Left lung (tissue), 4 donors: ENCODE measurements at regions not wholly inside any gene's neighbourhood (a gene's known extent, or its start where the extent isn't known, plus 50 kb on each side); places are given as distances from the start of the nearest gene placed in this dataset.

ENCODE experiments used
- ATAC-seq: fragments of 200-7000 bp; cut with Tn5 transposase; one replicate; pipeline ENCODE4 v1.9.1; 2020; ENCODE audit warnings: moderate library complexity
- DNase-seq, 4 donors: peaks; one replicate each; pipeline ENCODE4 v3.0.0-alpha.2; 2013 to 2020
- H3K27ac ChIP-seq, 2 donors: fragments of 200-600 bp; sonication (generic) in 1 of 2; one replicate each; pipeline versions ENCODE4 v1.5.0 to v1.8.0; 2020 to 2021
- H3K27me3 ChIP-seq, 2 donors: fragments of 200-600 bp; sonication (generic) in 1 of 2; one replicate each; pipeline versions ENCODE4 v1.5.0 to v1.8.0; 2020 to 2021
- H3K36me3 ChIP-seq, 2 donors: fragments of 200-600 bp; sonication (generic) in 1 of 2; one replicate each; pipeline versions ENCODE4 v1.5.0 to v1.8.0; 2020 to 2021
- H3K4me1 ChIP-seq, 2 donors: fragments of 200-600 bp; one replicate each; pipeline ENCODE4 v1.8.0; 2021
- H3K4me3 ChIP-seq, 2 donors: fragments of 200-600 bp; sonication (generic) in 1 of 2; one replicate each; pipeline versions ENCODE4 v1.5.0 to v1.8.0; 2020 to 2021; ENCODE audit warnings: mild to moderate bottlenecking in 1 of 2
- H3K9me3 ChIP-seq, 2 donors: fragments of 200-600 bp; sonication (generic) in 1 of 2; one replicate each; pipeline versions ENCODE4 v1.5.0 to v1.8.0; 2020 to 2021
- CTCF ChIP-seq, 2 donors: fragments of 200-600 bp; sonication (generic) in 1 of 2; IDR thresholded peaks; one replicate each; pipeline versions ENCODE4 v1.5.0 to v1.8.0; 2021; ENCODE audit warnings: antibody characterized with exemption in 2 of 2
- intact Hi-C, 2 donors: fragments of 100-400 bp; cut with DNase I; formaldehyde crosslinking; loops; one replicate each; pipeline versions ENCODE4 v1.11.2 to v1.14.2; 2022
- donor health status: DM: no; HTN: yes; CAD: no.
- donor health status: DM: no; HTN: no; CAD: no.

DNA sequence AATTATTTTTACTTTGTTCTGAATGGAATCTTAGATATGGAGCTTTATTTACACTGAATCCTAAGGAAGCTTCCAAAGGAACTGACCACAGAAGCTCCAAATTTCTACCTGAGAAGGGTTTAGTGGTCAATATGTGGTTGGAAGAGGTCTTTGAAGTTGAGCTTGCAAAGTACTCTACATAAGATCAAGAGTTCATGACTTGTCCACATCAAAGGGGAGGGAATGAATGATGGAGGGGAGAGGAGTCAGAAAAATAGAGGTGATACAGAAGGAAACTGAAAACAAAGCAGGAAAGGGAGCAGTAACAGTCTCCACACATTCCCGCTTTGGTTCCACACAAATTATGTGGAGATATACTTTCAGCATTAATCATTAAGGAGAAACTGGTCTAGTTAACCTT is 450.9 kb downstream of the HINT1 start:
- intact Hi-C loops = no loop called here
- DNase-seq (no peak), ATAC-seq (no peak)
- H3K4me1 ChIP-seq = no peaks in the 10 kb centered on the region
- H3K4me3 ChIP-seq = no peak overlapping the region
- H3K36me3 ChIP-seq = no peaks in the 10 kb centered on the region
- no peaks in the 10 kb centered on the region for H3K27me3 ChIP-seq
- no peak for TF ChIP-seq CTCF (IDR thresholded peaks at IDR 0.05)
- H3K27ac ChIP-seq = no peak overlapping the region
- H3K9me3 ChIP-seq = no peaks in the 10 kb centered on the region

- ATAC-seq = no peak
- intact Hi-C loops = no loop called here
Measured at GRCh38 chr5:130712324-130712723, 452.7 kb downstream of the HINT1 start.

GRCh38 chr5:130710596-130710995 is 454.5 kb downstream of the HINT1 start:
- Histone ChIP-seq H3K27ac (no peak overlapping the region), H3K36me3 (no peaks in the 10 kb centered on the region), H3K9me3 (no peaks in the 10 kb centered on the region), H3K4me3 (no peak overlapping the region), H3K4me1 (no peaks in the 10 kb centered on the region), H3K27me3 (no peaks in the 10 kb centered on the region)
- ATAC-seq (no peak), DNase-seq (no peak)
- TF ChIP-seq CTCF (IDR thresholded peaks at IDR 0.05) = no peak
- intact Hi-C loops = no loop called here

More at GRCh38 chr5:130712324-130712723, 452.7 kb downstream of the HINT1 start:
- Histone ChIP-seq H3K27me3 (no peaks in the 10 kb centered on the region), H3K27ac (no peak overlapping the region), H3K4me1 (no peaks in the 10 kb centered on the region), H3K4me3 (no peak overlapping the region), H3K36me3 (no peaks in the 10 kb centered on the region), H3K9me3 (no peaks in the 10 kb centered on the region)
- DNase-seq = no peak
- no peak for TF ChIP-seq CTCF (IDR thresholded peaks at IDR 0.05)

GRCh38 chr5:130708754-130709153 is 456.3 kb downstream of the HINT1 start:
- no peak for TF ChIP-seq CTCF (IDR thresholded peaks at IDR 0.05)
- no peak overlapping the region for H3K27ac ChIP-seq
- no peaks in the 10 kb centered on the region for H3K9me3 ChIP-seq
- H3K4me3 ChIP-seq = no peak overlapping the region
- H3K36me3 ChIP-seq = no peaks in the 10 kb centered on the region
- no peak for DNase-seq
- no peaks in the 10 kb centered on the region for H3K4me1 ChIP-seq
- intact Hi-C loops = no loop called here
- H3K27me3 ChIP-seq = no peaks in the 10 kb centered on the region
- ATAC-seq = no peak

GRCh38 chr5:130706696-130707095 is 458.4 kb downstream of the HINT1 start:
- Histone ChIP-seq H3K4me1 (no peaks in the 10 kb centered on the region), H3K36me3 (no peaks in the 10 kb centered on the region), H3K9me3 (peaks cover 0 to 3% of the 10 kb centered on the region in 2 donors), H3K27me3 (no peaks in the 10 kb centered on the region), H3K27ac (no peak overlapping the region), H3K4me3 (no peak overlapping the region)
- no peak for TF ChIP-seq CTCF (IDR thresholded peaks at IDR 0.05)
- intact Hi-C loops = no loop called here
- DNase-seq (no peak), ATAC-seq (no peak)
